NB4 (cell line): ENCODE measurements at regions not wholly inside any gene's neighbourhood (a gene's known extent, or its start where the extent isn't known, plus 50 kb on each side); places are given as distances from the start of the nearest gene placed in this dataset.
A peak's percentile ranks its signal among the peaks of the same experiment; 100 is the strongest.

Experiments
- DNase-seq: peaks from one replicate; pipeline ENCODE4 v3.0.0; 2010; ENCODE audit warnings: low read depth
- H3K4me3 ChIP-seq: one replicate; pipeline ENCODE4 v1.5.1; 2011; ENCODE audit warnings: mild to moderate bottlenecking, low read depth, low read length, moderate library complexity
- CTCF ChIP-seq: IDR thresholded peaks from one replicate; pipeline ENCODE4 v1.5.1; 2012; ENCODE audit warnings: low read depth, low read length
- MYC ChIP-seq: IDR thresholded peaks from 2 replicates; pipeline ENCODE4 v1.6.1; 2011; ENCODE audit warnings: low read depth, low read length
- POLR2A ChIP-seq: IDR thresholded peaks from 2 replicates; pipeline ENCODE4 v1.6.1; 2011; ENCODE audit warnings: mild to moderate bottlenecking; ENCODE audit not compliant: insufficient read length; ENCODE audit errors: extremely low read depth
- TF ChIP-seq, protein P1 (sequence below): IDR thresholded peaks from 2 replicates; pipeline ENCODE4 v1.6.1; 2011; ENCODE audit warnings: low read depth, low read length

GRCh38 chr2:147027436-147027835 lies 817.4 kb upstream of the ACVR2A start:
- no peak overlapping the region for H3K4me3 ChIP-seq
- TF ChIP-seq CTCF (no peak), MYC (no peak), POLR2A (no peak)
- TF ChIP-seq, protein P1, sequence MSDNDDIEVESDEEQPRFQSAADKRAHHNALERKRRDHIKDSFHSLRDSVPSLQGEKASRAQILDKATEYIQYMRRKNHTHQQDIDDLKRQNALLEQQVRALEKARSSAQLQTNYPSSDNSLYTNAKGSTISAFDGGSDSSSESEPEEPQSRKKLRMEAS, result no peak
- no peak for DNase-seq

GRCh38 chr2:147026664-147027295 lies 818.0 kb upstream of the ACVR2A start:
- TF ChIP-seq POLR2A (no peak), CTCF (no peak), MYC (no peak)
- TF ChIP-seq, protein P1, result no peak
- no peak for DNase-seq
- H3K4me3 ChIP-seq, result no peak overlapping the region

DNA sequence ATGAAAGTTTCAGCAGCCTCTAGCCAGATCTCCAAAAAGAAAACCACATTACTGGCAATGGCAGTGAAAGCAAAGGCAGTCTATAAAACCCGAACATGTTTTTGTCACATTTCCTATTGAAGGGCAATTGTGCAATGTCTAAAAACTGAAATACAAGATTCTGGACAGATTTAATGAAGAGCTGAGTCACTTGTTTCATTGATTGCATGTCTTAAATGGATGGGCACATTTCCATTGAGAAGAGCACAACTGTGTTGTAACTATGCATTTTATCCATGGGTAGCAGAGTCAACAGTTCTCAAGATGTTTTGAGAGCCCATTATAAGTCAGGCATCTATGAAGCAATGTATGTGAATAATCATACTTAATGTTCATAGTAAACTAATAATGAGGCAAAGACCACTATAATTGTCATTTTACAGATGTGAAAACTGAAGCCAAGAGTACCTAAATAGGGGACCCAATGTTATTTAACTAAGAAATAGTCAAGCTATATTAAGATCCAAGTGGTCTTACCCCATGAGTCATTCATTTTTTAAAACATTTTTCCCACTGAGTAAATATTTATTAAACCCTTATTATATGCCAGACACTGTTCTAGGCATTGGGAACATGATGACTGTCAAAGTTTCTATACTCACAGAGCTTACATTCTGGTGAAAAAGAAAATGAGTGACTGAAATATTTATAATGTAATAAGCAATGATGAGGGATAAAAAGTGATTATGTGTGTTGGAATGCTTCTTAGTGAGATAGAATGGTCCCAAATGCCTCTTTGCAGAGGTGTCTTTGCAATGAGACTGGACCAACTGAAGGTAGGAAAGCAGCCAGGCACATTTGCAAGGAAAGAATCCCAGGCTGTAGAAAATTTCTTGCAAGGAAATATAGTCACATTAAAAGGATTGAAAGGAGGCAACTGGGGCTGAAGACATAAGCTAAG lies 818.9 kb upstream of the ACVR2A start:
- DNase-seq, result peak; percentile 8
- H3K4me3 ChIP-seq, result no peak overlapping the region

DNA sequence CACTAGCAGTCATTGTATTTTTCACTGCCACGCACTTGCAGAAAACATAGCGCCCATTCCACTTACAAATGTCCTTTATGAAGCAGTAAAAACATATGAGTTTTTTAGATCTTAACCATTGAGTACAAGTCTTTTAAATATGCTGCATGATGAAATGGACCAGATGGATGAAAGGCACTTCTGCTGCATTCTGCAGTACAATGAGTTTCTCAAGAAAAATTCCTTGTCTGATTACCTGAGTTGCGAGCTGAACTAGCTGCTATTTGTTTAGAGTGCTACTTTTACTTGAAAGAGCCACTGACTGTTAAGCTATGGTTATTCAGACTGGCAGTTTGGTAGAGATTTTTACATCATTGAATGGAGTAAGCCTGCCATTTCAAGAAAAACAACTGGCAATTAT lies 825.5 kb upstream of the ACVR2A start:
- TF ChIP-seq CTCF (no peak), MYC (no peak), POLR2A (no peak)
- TF ChIP-seq, protein P1, result no peak
- DNase-seq, result no peak
- H3K4me3 ChIP-seq, result no peak overlapping the region

More for the DNA sequence above, 818.9 kb upstream of the ACVR2A start:
- TF ChIP-seq, protein P1, result no peak
- TF ChIP-seq MYC, result no peak
- no peak for TF ChIP-seq CTCF
- no peak for TF ChIP-seq POLR2A

DNA sequence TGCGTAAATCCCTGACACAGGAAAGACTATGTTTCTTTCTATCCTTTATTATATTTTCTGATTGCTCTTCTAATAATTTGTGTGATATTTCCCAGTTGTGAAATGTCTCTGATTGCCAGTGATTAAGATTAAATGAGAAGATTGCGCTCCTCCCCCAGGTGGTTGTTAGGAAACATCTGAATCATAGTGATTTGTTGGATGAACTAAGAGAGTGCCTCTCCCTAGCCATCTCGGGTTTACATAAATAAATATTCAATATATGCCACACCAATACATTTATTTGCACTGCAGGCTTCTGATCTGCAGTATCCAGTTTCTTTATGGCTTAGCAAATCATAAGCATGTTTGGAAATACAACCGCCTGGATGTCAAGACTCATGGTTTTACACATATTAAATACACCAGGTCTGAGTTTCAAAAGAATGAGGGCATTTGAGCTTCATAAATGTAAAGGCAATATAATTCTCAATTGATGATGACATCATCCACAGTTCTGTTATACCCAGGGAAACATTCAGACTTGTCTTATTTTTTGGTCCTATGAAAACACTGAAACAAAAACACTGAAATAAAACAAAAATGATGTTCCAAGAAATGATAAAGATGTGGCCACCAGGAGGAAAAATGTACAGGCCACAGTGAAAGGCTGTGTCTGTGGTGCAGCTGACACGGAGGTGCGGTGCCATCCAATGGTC lies 826.7 kb upstream of the ACVR2A start:
- H3K4me3 ChIP-seq, result no peak overlapping the region
- no peak for TF ChIP-seq MYC
- TF ChIP-seq, protein P1, result no peak
- no peak for TF ChIP-seq CTCF
- no peak for TF ChIP-seq POLR2A
- no peak for DNase-seq
